ENCODE measurements at regions not wholly inside any gene's neighbourhood (a gene's known extent, or its start where the extent isn't known, plus 50 kb on each side); places are given as distances from the start of the nearest gene placed in this dataset.

DNA sequence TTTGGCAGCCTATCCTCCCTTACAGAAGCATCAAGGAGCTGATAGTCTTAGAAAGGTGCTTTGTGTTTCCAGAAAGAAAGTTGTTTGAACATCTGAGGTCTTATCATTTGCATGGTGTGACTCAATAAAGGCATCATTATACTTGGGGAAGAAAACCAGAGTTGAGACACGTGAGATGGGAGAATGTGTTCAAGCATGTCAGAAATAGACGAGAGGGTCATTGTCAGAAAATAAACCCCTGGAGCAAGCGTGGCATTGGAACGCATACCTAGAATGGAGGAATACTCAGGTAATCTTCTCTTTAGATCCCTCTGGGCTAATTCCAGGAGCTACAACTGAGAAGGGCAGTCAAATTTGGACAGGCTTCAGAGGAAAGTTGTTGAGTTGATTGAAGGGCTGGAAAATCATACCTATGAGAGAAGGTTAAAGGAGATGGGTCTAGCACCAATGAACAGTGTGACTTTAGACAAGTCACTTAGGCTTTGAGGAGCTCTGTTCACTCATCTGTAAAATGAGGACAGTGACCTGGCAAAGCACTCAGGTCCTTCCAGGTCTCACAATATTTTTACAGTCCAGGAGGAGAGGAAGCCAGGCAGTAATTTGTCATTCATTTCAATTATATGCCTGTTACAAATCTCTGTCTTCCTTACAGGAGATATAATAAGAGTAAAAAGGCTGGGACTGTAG, 101.3 kb upstream of the C1orf21 start:
- TF ChIP-seq, protein P1, sequence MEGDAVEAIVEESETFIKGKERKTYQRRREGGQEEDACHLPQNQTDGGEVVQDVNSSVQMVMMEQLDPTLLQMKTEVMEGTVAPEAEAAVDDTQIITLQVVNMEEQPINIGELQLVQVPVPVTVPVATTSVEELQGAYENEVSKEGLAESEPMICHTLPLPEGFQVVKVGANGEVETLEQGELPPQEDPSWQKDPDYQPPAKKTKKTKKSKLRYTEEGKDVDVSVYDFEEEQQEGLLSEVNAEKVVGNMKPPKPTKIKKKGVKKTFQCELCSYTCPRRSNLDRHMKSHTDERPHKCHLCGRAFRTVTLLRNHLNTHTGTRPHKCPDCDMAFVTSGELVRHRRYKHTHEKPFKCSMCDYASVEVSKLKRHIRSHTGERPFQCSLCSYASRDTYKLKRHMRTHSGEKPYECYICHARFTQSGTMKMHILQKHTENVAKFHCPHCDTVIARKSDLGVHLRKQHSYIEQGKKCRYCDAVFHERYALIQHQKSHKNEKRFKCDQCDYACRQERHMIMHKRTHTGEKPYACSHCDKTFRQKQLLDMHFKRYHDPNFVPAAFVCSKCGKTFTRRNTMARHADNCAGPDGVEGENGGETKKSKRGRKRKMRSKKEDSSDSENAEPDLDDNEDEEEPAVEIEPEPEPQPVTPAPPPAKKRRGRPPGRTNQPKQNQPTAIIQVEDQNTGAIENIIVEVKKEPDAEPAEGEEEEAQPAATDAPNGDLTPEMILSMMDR (IDR thresholded peaks at IDR 0.05) = no peak
- TF ChIP-seq POLR2A (IDR thresholded peaks at IDR 0.05) = no peak

Measured in heart left ventricle (tissue), 13 donors.